ENCODE measurements at regions not wholly inside any gene's neighbourhood (a gene's known extent, or its start where the extent isn't known, plus 50 kb on each side); places are given as distances from the start of the nearest gene placed in this dataset.

DNA sequence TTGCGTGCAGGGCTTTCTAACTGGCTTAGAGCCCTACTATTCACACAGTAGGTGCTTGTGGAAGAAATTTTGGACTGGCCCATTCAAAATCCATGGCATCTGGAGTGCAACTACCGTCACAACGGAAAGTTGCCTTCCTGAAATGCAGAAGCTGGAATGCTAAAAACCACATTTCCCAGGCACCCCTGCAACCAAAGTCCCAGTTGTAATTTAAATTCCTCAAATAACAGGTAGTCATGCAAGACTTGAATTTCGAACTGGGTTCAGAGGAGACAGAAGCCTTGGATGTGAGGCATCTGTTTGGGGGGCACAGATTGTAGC is 186.7 kb downstream of the TOMM20 start:
- no peaks in the 10 kb centered on the region for H3K9me3 Mint-ChIP-seq (ENCODE audit: unreplicated experiment)
- no peaks in the 10 kb centered on the region for H3K27me3 Mint-ChIP-seq (ENCODE audit: unreplicated experiment)
- TF ChIP-seq, protein P1, sequence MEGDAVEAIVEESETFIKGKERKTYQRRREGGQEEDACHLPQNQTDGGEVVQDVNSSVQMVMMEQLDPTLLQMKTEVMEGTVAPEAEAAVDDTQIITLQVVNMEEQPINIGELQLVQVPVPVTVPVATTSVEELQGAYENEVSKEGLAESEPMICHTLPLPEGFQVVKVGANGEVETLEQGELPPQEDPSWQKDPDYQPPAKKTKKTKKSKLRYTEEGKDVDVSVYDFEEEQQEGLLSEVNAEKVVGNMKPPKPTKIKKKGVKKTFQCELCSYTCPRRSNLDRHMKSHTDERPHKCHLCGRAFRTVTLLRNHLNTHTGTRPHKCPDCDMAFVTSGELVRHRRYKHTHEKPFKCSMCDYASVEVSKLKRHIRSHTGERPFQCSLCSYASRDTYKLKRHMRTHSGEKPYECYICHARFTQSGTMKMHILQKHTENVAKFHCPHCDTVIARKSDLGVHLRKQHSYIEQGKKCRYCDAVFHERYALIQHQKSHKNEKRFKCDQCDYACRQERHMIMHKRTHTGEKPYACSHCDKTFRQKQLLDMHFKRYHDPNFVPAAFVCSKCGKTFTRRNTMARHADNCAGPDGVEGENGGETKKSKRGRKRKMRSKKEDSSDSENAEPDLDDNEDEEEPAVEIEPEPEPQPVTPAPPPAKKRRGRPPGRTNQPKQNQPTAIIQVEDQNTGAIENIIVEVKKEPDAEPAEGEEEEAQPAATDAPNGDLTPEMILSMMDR (IDR thresholded peaks at IDR 0.05): no peak
- peaks cover 7% of the 10 kb centered on the region for H3K4me1 Mint-ChIP-seq (ENCODE audit: unreplicated experiment)
- no peaks in the 10 kb centered on the region for H3K36me3 Mint-ChIP-seq (ENCODE audit: unreplicated experiment)
- H3K4me3 Mint-ChIP-seq (ENCODE audit: unreplicated experiment): no peak overlapping the region
- DNase-seq (ENCODE audit: extremely low spot score, unreplicated experiment): no peak
- no peak overlapping the region for H3K27ac Mint-ChIP-seq (ENCODE audit: unreplicated experiment)

- no peaks in the 10 kb centered on the region for H3K36me3 Mint-ChIP-seq (ENCODE audit: unreplicated experiment)
- no peak overlapping the region for H3K27ac Mint-ChIP-seq (ENCODE audit: unreplicated experiment)
- peaks cover 7% of the 10 kb centered on the region for H3K4me1 Mint-ChIP-seq (ENCODE audit: unreplicated experiment)
- DNase-seq (ENCODE audit: extremely low spot score, unreplicated experiment): no peak
- no peak overlapping the region for H3K4me3 Mint-ChIP-seq (ENCODE audit: unreplicated experiment)
- H3K27me3 Mint-ChIP-seq (ENCODE audit: unreplicated experiment): no peaks in the 10 kb centered on the region
- no peaks in the 10 kb centered on the region for H3K9me3 Mint-ChIP-seq (ENCODE audit: unreplicated experiment)
- TF ChIP-seq, protein P1 (IDR thresholded peaks at IDR 0.05): no peak
Observed at GRCh38 chr1:234941321-234942011, 187.2 kb downstream of the TOMM20 start.

DNA sequence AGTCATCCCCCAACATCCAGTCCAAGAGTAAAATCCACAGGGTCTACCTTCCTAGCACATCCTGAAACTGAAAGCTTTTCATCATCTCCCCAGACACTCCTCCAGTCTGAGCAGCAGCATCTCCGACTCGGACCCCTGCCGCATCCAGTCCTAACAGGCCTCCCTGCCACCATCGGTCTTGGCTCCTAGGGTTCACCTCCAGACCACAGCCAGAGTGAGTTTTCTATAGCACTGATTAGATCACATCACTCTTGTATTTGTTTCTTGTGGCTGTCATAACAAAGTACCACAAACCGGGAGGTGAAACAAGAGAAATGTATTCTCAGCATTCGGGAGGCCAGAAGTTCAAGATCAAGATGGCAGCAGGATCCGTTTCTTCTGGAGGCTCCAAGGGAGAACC is 187.8 kb downstream of the TOMM20 start:
- DNase-seq (ENCODE audit: extremely low spot score, unreplicated experiment): no peak
- Mint-ChIP-seq H3K36me3 (ENCODE audit: unreplicated experiment) (no peaks in the 10 kb centered on the region), H3K9me3 (ENCODE audit: unreplicated experiment) (no peaks in the 10 kb centered on the region), H3K4me1 (ENCODE audit: unreplicated experiment) (peaks cover 7% of the 10 kb centered on the region), H3K4me3 (ENCODE audit: unreplicated experiment) (no peak overlapping the region), H3K27ac (ENCODE audit: unreplicated experiment) (no peak overlapping the region), H3K27me3 (ENCODE audit: unreplicated experiment) (no peaks in the 10 kb centered on the region)
- TF ChIP-seq, protein P1 (IDR thresholded peaks at IDR 0.05): no peak

GRCh38 chr1:234938924-234939323 is 189.7 kb downstream of the TOMM20 start:
- Mint-ChIP-seq H3K27ac (ENCODE audit: unreplicated experiment) (no peak overlapping the region), H3K27me3 (ENCODE audit: unreplicated experiment) (no peaks in the 10 kb centered on the region), H3K9me3 (ENCODE audit: unreplicated experiment) (no peaks in the 10 kb centered on the region), H3K4me3 (ENCODE audit: unreplicated experiment) (no peak overlapping the region), H3K4me1 (ENCODE audit: unreplicated experiment) (peaks cover 6% of the 10 kb centered on the region), H3K36me3 (ENCODE audit: unreplicated experiment) (no peaks in the 10 kb centered on the region)
- DNase-seq (ENCODE audit: extremely low spot score, unreplicated experiment): no peak
- TF ChIP-seq, protein P1 (IDR thresholded peaks at IDR 0.05): no peak

DNA sequence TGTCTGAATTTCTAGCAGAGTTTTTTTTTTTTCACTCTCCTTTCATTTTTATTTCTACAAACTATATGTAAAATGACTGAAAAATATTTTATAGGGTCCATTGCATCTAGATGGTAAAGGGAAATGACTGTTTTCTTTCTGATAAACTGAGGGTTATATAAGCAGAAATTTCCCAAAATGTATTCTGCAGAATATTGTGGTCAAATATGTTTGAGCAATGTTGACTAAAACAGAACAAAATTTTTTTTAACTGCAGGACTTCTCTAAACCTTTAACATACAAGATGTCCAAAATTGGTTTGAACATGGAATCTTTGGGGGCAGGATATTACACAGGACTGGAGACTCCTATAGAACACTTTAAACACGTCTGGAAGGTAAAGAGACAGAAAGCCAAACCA is 190.5 kb downstream of the TOMM20 start:
- H3K4me3 Mint-ChIP-seq (ENCODE audit: unreplicated experiment): no peak overlapping the region
- no peaks in the 10 kb centered on the region for H3K27me3 Mint-ChIP-seq (ENCODE audit: unreplicated experiment)
- H3K36me3 Mint-ChIP-seq (ENCODE audit: unreplicated experiment): no peaks in the 10 kb centered on the region
- TF ChIP-seq, protein P1 (IDR thresholded peaks at IDR 0.05): no peak
- no peak overlapping the region for H3K27ac Mint-ChIP-seq (ENCODE audit: unreplicated experiment)
- H3K4me1 Mint-ChIP-seq (ENCODE audit: unreplicated experiment): peaks cover 13% of the 10 kb centered on the region
- DNase-seq (ENCODE audit: extremely low spot score, unreplicated experiment): no peak
- H3K9me3 Mint-ChIP-seq (ENCODE audit: unreplicated experiment): no peaks in the 10 kb centered on the region

Data from osteocyte (in vitro differentiated cells).